Central memory CD4-positive, alpha-beta T cell (primary cell): ENCODE measurements at regions not wholly inside any gene's neighbourhood (a gene's known extent, or its start where the extent isn't known, plus 50 kb on each side); places are given as distances from the start of the nearest gene placed in this dataset.

ENCODE experiments used
- DNase-seq: peaks from one replicate; pipeline ENCODE4 v3.0.0; 2022

GRCh38 chr6:22036699-22037098 lies 260.1 kb downstream of the PRL start:
- no peak for DNase-seq

GRCh38 chr6:22041797-22042480 lies 254.9 kb downstream of the PRL start:
- DNase-seq, result no peak

DNA sequence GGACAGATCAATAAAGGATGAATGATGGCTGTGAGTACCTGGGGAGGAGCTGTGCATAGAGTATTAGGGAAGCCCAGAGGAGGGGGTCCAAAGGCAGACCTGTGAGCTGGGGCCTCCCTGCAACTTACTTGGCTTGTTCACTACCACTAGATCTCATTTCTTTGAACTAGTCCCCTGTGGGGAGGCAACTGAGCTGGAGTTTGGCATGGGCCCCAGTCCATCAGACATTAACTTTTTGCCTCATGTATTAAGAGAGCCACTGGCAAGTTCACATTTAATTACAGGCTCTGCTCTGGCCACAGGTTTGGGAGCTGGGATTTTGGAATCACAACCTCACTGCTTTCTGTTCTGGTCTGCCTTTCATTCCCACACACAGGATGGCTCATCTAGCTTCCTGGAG lies 254.1 kb downstream of the PRL start:
- no peak for DNase-seq

GRCh38 chr6:22043284-22043962 lies 253.4 kb downstream of the PRL start:
- no peak for DNase-seq

DNA sequence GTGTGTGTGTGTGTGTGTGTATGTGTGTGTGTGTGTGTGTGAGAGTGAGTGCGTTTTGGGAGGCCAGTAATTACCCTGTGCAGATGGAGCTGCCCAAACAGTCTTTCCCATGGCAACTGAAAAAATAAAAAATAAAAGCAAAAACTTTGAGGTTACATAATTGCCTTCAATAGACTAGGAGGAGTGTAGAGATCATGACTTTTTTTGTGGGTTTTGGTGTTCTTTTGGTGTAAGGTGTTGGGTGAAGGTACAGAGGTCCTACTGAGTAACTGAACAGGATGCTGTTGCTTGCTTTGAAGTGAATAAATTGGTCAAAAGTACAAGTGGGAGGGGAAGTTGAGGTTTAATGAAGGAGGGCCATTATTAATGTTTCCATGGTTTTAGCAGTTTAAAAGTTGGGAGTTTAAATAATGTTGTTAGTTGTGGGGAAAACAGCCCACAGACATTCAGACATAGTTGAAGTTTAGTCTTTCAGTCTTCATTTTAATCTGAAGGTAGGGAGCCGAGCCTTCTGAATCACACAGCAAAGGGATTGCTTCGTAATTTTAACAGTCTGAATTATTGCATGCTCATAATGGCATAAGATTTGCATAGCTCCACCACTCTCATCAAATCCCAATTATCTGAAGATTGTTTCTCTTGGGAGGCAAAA lies 251.4 kb downstream of the PRL start:
- DNase-seq, result no peak

DNA sequence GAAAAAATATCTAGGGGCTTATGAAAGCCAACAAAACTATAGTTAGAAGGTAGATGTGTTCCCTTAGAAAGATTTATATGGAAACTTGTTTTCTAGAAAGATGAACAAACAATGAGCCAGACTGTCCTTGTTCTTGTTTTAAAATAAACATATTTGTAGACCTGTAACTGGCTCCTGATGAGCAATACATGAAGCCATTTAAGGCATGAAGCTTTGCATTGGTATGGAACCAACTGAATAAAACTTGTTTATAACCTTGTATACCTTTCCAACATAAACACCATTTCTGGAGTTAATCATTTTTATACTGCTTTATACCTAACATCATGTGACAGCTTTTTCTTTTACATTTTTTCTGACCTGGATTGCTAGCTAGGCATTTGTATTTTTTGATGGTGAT lies 247.8 kb downstream of the PRL start:
- DNase-seq, result no peak

DNA sequence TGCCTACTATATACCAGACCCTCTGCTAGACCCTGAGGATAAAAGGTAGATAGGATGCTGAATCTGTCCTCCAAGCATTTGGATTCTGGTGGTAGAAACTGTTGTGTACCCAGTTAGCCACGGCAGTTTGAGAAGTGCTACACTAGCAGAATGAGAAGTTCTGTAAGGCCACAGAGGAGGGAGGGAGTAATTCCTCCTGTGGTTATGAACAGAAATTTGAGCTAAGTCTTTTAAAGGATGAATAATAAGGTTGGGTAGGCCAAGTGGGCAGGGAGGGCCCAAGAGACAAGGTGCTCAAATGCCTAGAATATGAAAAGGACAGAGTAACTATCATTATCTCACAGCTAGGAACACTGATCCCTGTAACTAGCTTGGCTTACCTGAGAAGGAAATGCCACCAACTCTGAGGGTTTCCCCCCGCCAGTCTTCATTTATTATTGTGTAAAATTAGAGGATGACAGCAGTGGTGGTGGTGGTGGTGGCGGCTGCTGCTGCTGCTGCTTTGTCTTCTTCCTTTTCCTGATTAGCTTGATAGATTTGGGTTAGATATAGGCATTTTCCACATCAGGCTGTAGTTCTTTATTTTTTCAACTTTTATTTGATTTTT lies 243.3 kb downstream of the PRL start:
- no peak for DNase-seq

DNA sequence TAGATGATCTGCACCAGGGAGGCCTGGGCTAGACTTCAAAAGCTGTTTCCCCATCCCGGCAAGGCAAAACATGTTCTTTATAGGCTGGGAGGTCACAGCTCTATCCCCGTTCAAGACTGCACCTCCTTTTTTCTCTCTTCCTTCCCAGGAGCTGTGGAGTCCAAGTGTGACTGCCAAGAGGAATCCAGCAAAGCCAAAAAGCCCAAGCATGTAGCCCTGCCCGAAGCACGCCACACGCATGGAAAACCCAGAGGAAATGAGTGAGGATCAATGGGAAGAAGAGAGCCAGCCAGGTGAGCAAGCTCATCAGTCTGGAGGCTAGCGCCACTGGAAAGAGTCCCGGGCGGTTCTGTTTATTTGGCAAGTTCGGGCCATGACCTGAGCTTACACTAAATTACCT lies 240.4 kb downstream of the PRL start:
- DNase-seq, result no peak

- DNase-seq, result no peak
Measured at GRCh38 chr6:22057962-22058361, 238.9 kb downstream of the PRL start.

DNA sequence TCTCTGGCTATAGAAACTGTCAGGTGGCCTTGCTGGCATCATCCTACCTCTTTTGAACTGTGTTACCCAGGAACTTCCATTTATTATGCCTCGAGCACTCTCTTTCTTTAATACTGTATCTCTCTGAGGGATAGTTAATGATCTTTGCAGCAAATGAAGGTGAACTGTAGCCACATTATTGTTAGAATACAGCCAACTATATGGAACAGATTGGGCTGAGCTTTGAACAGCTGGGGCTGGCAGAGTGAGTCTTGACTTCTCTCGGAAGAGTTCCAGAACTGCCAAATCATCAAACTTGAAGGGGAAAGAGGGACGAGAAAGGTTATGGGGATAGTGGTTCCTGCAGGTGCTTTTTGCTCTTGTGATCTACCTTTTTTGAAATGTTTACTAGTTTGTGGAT lies 237.7 kb downstream of the PRL start:
- no peak for DNase-seq

- DNase-seq, result no peak
Measured at GRCh38 chr6:22059946-22060345, 236.9 kb downstream of the PRL start.

DNA sequence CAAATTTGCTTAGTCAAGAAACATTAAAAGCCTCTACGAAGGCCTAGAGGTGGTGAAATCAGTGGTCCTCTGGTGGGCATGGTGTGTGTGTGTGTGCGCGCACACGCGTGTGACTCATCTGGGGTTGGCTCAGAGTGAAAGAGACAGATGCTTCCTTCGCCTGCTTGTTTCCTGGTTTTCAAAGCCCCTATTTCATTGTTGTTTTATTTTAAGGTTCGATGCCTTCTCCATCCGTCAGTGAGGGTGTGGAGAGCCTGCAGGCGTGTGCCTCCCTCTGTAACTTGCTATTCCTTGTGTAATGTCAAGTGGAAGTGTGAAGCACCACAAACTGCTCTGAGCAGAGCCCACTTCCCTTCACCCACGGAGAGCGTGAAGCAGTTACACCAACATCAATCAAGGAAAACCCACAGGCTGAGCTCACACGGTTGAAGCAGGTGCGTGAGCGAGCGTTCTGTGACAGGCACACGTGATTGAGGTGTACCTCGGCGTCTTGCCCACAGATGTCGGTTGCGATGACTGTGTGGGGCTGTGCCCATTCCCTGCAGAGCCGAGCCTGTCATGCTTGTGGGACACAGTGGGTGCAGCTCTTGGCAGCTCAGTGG lies 233.9 kb downstream of the PRL start:
- no peak for DNase-seq

DNA sequence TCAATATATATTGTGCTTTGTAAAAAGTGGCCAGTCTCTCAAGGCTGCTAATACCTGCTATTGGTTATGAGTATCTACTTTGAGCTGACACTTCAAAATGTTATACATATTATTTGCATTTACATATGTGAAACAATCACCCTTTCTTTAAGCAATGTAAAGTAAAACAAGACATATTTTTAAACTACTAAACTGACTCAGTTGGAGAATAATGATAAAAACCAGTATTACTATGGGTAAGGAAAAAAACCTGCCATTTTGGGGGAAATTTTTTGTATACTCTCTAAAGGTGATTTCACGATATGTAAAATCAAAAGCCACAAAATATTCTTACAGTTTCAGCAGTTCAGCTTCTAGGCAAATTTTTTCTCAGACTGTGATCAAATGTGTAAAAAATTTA lies 232.3 kb downstream of the PRL start:
- DNase-seq, result no peak

DNA sequence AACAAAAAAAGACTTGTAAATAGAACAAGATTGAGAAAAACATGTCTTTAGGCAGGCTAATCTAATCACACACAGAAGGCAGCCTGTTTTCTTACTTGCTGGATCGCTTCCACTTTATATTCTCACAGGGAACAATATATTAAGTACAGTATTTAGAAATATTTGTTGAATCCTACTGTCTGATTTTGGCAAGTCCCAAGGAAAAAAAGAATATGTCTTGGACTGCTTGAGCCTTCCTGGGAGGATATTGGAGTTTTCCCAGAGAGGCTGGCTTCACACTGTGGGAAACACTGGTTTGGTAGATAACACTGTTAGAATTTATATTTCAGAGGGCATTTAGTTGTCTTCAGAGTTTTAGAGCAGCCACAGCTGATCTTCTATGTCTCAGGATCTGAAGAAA lies 229.7 kb downstream of the PRL start:
- DNase-seq, result no peak

GRCh38 chr6:22067671-22068070 lies 229.2 kb downstream of the PRL start:
- DNase-seq, result no peak

DNA sequence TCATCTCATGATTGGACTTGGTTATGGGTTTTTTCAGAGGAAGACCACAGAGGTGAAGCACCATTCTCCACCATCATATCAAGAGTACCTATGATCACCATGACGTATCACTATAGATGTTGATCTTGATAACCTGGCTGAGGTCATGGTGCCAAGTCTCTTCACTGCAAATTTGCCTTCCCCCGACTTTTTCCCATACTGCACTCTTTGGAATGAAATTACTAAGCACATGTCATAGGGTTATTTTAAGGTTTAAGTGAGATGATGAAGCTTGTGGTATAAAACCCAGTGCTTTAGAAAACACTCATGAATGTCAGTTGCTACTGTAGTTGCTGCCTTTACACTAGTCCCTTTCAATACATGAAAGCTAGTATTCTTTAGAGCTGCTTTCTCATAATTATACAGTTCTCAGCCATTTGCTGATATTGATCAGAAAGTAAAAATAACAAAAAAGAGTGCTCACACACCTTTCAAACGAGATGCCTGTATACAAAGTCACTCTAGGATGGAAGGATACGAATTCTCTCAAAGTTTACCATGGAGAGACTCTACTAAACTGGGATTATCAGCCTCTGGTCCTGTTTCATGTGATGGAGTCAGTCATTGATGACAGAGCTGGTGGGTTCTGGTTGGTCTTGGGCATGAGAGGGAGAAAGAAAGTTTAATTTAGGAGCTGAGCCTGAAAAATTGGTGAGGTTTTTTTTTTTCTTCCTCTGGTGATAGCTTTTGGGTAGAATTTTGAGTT lies 228.1 kb downstream of the PRL start:
- no peak for DNase-seq

DNA sequence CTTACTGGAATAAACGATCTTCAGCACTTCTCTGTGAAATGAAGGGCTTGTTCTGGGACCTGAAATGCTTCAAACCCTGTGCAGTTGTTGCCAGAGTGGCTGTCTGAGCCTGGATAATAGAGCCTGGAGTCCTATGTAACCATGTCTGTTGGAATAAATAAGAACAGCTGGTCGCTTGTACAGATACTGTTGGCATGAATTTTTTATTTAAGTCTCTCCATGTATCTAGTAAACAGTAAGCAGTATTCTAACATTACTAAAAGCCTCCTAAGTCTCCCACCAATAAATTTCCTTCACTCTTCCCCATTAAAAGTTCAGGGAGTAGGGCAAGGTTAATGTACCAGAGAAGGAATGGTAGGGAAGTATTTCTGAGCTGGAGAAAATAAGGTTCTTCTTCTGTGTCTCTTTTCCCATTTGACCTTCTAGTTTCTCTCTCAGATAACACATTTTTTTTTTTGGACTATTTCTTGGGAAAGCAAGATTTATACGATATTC lies 227.5 kb downstream of the PRL start:
- no peak for DNase-seq

GRCh38 chr6:22071270-22072041 lies 225.4 kb downstream of the PRL start:
- no peak for DNase-seq

DNA sequence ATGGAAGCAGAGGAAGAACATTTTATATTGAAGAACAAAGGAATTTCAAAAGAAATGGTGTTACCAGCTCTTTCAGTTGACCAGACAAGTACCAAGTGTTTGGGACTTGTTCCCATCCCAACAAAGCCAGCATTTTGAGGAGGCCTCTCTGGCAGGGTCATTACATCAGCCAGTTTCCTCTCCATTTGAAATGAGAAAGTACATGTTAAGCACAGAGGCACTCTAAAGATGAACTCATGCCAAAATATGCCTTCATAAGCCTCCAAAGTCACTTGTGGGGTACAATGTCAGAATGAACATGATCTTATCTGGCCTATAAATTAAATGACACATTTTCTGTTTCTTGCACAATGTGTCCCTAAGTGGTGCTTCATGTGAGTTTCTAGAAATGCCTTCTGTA lies 223.9 kb downstream of the PRL start:
- no peak for DNase-seq

DNA sequence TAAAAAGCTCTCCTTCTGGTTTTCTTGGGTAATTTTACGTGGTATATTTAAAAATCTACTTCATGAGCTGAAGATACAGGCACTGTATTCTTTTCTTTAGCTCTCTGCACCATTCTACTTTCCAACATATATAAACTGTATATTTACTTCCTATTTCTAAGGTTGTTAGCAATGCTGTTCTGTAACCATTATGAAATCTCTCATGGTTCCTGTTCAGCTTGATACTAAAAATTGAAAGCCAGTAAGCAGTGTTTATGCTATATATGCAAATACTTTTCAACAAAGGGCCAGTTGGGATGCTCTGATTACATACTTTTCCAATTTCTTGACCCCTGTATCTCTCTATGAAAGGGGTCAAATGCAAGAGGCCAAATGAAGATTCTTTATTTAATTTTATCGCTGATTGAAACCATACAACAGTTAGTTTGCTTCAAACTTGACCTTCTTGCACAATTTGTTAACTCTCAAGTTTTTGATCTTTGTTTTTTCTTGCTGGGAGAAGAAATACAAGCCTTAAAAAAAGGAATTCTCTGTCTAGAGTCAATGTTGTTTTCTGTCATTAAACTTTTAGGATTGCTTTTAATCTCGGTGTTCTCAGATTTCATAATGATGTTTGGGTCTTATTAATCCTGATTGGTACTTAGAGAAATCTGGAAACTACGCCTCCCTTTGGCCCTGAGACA lies 223.2 kb downstream of the PRL start:
- no peak for DNase-seq

DNA sequence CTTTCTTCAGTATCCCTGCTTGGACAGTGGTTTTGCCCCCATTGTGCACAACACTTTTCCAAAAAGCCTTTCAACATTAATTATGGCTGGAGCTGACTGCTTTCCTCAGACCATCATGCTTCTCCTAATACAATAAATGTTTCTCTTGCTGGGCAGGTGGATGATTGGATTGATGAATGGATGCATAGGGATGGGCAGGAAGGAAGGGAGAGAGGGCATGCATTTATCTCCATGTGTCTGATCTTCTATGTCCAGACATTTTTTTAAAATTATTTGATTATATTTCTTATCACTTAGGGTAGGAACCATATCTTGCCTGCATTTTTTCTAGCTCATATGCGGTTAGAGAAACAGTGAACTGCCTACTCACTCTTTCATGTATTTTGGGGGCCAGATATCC lies 218.5 kb downstream of the PRL start:
- DNase-seq, result no peak
